Astrocyte (in vitro differentiated cells and primary cell): ENCODE measurements at regions not wholly inside any gene's neighbourhood (a gene's known extent, or its start where the extent isn't known, plus 50 kb on each side); places are given as distances from the start of the nearest gene placed in this dataset.

Experiments used
- DNase-seq: peaks from one replicate; pipeline ENCODE4 v3.0.0-alpha.2; 2010; ENCODE audit warnings: low read depth
- FAIRE-seq: peaks from 2 replicates; lab custom pipeline; 2011; peaks lifted over from hg19 to GRCh38; lab: Jason Lieb, UNC
- H2AFZ ChIP-seq: 2 replicates; pipeline ENCODE4 v1.6.0; 2012; ENCODE audit warnings: low read depth, low read length, inconsistent platforms
- H3K27ac ChIP-seq: 2 replicates; pipeline ENCODE4 v1.5.1; 2011; ENCODE audit warnings: low read depth, low read length, inconsistent platforms
- H3K27me3 ChIP-seq: 2 replicates; pipeline ENCODE4 v1.6.0; 2011; ENCODE audit warnings: low read length, inconsistent platforms; ENCODE audit not compliant: insufficient read depth
- H3K36me3 ChIP-seq: 2 replicates; pipeline ENCODE4 v1.5.1; 2011; ENCODE audit warnings: low read length, inconsistent platforms; ENCODE audit not compliant: insufficient read depth
- H3K4me1 ChIP-seq: 2 replicates; pipeline ENCODE4 v1.5.1; 2011; ENCODE audit warnings: low read length, inconsistent platforms; ENCODE audit not compliant: insufficient read depth
- H3K4me2 ChIP-seq: 2 replicates; pipeline ENCODE4 v1.6.0; 2012; ENCODE audit warnings: low read length, inconsistent platforms
- H3K4me3 ChIP-seq: 2 replicates; pipeline ENCODE4 v1.5.1; 2011; ENCODE audit warnings: low read depth, mild to moderate bottlenecking, low read length, inconsistent platforms; ENCODE audit not compliant: insufficient read depth
- H3K79me2 ChIP-seq: 2 replicates; pipeline ENCODE4 v1.6.0; 2012; ENCODE audit warnings: mild to moderate bottlenecking, low read length, inconsistent platforms; ENCODE audit not compliant: insufficient read depth
- H3K9ac ChIP-seq: 2 replicates; pipeline ENCODE4 v1.6.0; 2012; ENCODE audit warnings: mild to moderate bottlenecking, low read length, inconsistent platforms
- H3K9me3 ChIP-seq: 2 replicates; pipeline ENCODE4 v1.5.1; 2012; ENCODE audit warnings: low read depth, mild to moderate bottlenecking, low read length, inconsistent platforms; ENCODE audit not compliant: insufficient read depth
- H4K20me1 ChIP-seq: 2 replicates; pipeline ENCODE4 v1.6.0; 2012; ENCODE audit warnings: low read length, inconsistent platforms; ENCODE audit not compliant: insufficient read depth
- H3K27ac Mint-ChIP-seq: one replicate; pipeline ENCODE4 v1.8.0; 2021; ENCODE audit warnings: mild to moderate bottlenecking, mixed read lengths; ENCODE audit not compliant: unreplicated experiment
- H3K27me3 Mint-ChIP-seq: one replicate; pipeline ENCODE4 v1.8.0; 2021; ENCODE audit warnings: low read depth, mixed read lengths; ENCODE audit not compliant: unreplicated experiment
- H3K36me3 Mint-ChIP-seq: one replicate; pipeline ENCODE4 v1.8.0; 2021; ENCODE audit warnings: low read depth, mixed read lengths; ENCODE audit not compliant: unreplicated experiment
- H3K4me1 Mint-ChIP-seq: one replicate; pipeline ENCODE4 v1.8.0; 2021; ENCODE audit warnings: low read depth, mixed read lengths; ENCODE audit not compliant: unreplicated experiment
- H3K4me3 Mint-ChIP-seq: one replicate; pipeline ENCODE4 v1.8.0; 2021; ENCODE audit warnings: mild to moderate bottlenecking, moderate library complexity, mixed read lengths; ENCODE audit not compliant: unreplicated experiment
- H3K9me3 Mint-ChIP-seq: one replicate; pipeline ENCODE4 v1.8.0; 2021; ENCODE audit warnings: mild to moderate bottlenecking, mixed read lengths; ENCODE audit not compliant: unreplicated experiment
- EZH2 ChIP-seq: IDR thresholded peaks from 2 replicates; pipeline ENCODE4 v1.6.1; 2012; ENCODE audit warnings: mild to moderate bottlenecking, low read length, inconsistent platforms; ENCODE audit not compliant: insufficient read depth
- TF ChIP-seq, protein P1 (sequence below): IDR thresholded peaks from 2 replicates; pipeline ENCODE4 v1.5.1; 2011; ENCODE audit warnings: low read depth, mild to moderate bottlenecking, inconsistent platforms, low read length, moderate library complexity; ENCODE audit not compliant: insufficient read depth

DNA sequence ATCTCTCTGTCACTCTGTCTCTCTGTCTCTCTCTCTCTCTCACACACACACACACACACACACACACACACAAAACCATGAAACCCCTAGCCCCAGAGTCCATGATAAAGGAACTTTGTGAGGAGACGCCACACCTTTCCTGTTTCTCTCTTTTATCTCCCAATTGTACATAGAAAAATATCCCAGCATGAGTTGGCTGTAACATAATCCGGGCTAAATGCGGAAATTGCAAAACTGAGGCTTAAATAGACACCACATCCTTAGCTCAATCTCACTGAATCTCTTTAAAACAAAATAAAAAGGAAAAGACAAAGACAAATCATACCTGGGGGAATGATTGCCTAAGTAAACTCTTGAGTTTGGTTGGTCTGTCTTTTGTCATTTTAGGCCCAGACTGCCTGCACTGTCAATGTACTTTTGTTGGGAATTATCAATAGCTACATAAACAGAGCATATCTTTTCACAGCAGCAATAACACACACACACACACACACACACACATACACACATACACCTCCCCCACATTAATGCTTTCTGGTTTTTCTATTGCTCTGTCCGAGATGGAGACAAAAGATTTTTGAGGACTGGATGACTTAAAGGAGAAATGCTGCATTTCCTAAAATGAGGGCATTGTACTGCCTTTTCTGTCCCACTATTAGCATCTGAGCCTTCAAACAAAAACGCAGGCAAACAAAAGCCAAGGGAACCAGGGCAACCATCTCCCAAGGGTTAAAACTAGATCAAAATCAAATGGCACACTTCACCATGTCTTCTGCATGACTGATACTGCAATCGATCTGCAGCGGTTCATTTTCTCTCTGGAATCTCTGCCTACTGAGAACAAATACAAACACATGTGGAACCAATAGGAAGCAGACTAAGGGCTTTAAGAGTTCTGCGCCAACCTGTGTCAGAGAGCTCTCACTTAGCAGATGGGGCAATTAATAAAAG is 321.5 kb downstream of the NFIB start:
- Histone ChIP-seq H3K4me3 (no peak overlapping the region), H3K4me2 (no peak overlapping the region), H3K36me3 (no peaks in the 10 kb centered on the region), H3K79me2 (no peaks in the 10 kb centered on the region), H3K4me1 (no peaks in the 10 kb centered on the region), H3K27me3 (no peaks in the 10 kb centered on the region), H3K9me3 (no peaks in the 10 kb centered on the region), H4K20me1 (no peaks in the 10 kb centered on the region), H2AFZ (no peak overlapping the region), H3K27ac (no peak overlapping the region), H3K9ac (no peak overlapping the region)
- no peak for DNase-seq
- H3K36me3 Mint-ChIP-seq: no peaks in the 10 kb centered on the region
- no peak overlapping the region for H3K27ac Mint-ChIP-seq
- peaks cover 2% of the 10 kb centered on the region for H3K4me1 Mint-ChIP-seq
- no peak for FAIRE-seq
- H3K9me3 Mint-ChIP-seq: peaks cover 3% of the 10 kb centered on the region
- no peak overlapping the region for H3K4me3 Mint-ChIP-seq
- H3K27me3 Mint-ChIP-seq: peaks cover 6% of the 10 kb centered on the region
- TF ChIP-seq EZH2: no peak
- TF ChIP-seq, protein P1, sequence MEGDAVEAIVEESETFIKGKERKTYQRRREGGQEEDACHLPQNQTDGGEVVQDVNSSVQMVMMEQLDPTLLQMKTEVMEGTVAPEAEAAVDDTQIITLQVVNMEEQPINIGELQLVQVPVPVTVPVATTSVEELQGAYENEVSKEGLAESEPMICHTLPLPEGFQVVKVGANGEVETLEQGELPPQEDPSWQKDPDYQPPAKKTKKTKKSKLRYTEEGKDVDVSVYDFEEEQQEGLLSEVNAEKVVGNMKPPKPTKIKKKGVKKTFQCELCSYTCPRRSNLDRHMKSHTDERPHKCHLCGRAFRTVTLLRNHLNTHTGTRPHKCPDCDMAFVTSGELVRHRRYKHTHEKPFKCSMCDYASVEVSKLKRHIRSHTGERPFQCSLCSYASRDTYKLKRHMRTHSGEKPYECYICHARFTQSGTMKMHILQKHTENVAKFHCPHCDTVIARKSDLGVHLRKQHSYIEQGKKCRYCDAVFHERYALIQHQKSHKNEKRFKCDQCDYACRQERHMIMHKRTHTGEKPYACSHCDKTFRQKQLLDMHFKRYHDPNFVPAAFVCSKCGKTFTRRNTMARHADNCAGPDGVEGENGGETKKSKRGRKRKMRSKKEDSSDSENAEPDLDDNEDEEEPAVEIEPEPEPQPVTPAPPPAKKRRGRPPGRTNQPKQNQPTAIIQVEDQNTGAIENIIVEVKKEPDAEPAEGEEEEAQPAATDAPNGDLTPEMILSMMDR: no peak

DNA sequence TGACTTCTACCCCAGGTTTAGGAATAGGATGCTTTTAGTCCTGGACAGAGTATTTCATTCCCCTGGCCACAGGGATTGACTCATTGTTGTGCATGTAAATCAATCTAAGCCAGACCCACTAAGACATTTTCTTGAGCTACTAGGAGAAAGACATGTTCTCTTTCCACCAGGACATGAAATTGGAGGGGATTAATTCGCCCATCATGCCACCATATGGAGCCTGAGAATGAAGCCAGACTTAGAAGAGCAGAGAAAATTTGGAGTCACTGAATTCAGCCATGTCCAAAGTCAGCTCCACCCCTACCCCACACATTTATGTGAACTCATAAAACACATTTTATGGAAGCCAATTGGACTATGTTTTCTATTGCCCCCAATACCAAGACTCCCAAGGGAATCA is 322.5 kb downstream of the NFIB start:
- no peak overlapping the region for H3K4me3 ChIP-seq
- H3K4me1 ChIP-seq: no peaks in the 10 kb centered on the region
- no peak for DNase-seq
- H3K36me3 Mint-ChIP-seq: no peaks in the 10 kb centered on the region
- no peak overlapping the region for H3K4me3 Mint-ChIP-seq
- H3K27me3 ChIP-seq: no peaks in the 10 kb centered on the region
- peaks cover 2% of the 10 kb centered on the region for H3K4me1 Mint-ChIP-seq
- H3K27me3 Mint-ChIP-seq: peaks cover 6% of the 10 kb centered on the region
- H3K9me3 ChIP-seq: no peaks in the 10 kb centered on the region
- TF ChIP-seq EZH2: no peak
- TF ChIP-seq, protein P1: no peak
- H3K9me3 Mint-ChIP-seq: peaks cover 7% of the 10 kb centered on the region
- H3K4me2 ChIP-seq: no peak overlapping the region
- no peak overlapping the region for H3K27ac Mint-ChIP-seq
- no peaks in the 10 kb centered on the region for H3K36me3 ChIP-seq
- no peaks in the 10 kb centered on the region for H3K79me2 ChIP-seq
- FAIRE-seq: no peak
- no peak overlapping the region for H3K9ac ChIP-seq
- H2AFZ ChIP-seq: no peak overlapping the region
- no peaks in the 10 kb centered on the region for H4K20me1 ChIP-seq
- no peak overlapping the region for H3K27ac ChIP-seq

DNA sequence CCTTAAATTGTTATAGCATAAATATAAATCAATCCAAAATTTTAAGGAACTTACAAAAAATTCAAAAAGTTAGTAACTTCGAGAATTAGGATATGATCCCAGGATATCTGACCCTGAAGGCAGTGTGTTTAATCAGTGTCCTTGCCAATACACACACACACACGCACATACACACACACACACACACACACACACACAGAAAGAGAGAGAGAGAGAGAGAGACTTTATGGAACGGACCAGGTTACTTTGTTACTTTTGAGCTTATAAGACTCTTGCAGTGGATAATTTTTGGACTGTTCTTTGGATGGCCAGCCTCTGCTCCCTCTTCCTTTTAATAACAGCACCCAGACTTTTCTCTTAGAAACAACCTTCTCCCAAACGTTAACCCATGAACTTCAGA is 322.9 kb downstream of the NFIB start:
- peaks cover 6% of the 10 kb centered on the region for H3K27me3 Mint-ChIP-seq
- Histone ChIP-seq H3K4me2 (no peak overlapping the region), H3K36me3 (no peaks in the 10 kb centered on the region), H3K9me3 (no peaks in the 10 kb centered on the region), H3K27me3 (no peaks in the 10 kb centered on the region), H3K4me3 (no peak overlapping the region), H2AFZ (no peak overlapping the region), H3K79me2 (no peaks in the 10 kb centered on the region), H3K9ac (no peak overlapping the region), H3K4me1 (no peaks in the 10 kb centered on the region), H4K20me1 (no peaks in the 10 kb centered on the region), H3K27ac (no peak overlapping the region)
- no peak overlapping the region for H3K27ac Mint-ChIP-seq
- H3K4me3 Mint-ChIP-seq: no peak overlapping the region
- FAIRE-seq (no peak), DNase-seq (no peak)
- peaks cover 10% of the 10 kb centered on the region for H3K9me3 Mint-ChIP-seq
- no peaks in the 10 kb centered on the region for H3K36me3 Mint-ChIP-seq
- peaks cover 2% of the 10 kb centered on the region for H3K4me1 Mint-ChIP-seq
- no peak for TF ChIP-seq EZH2
- TF ChIP-seq, protein P1: no peak
